GM23338 (cell line): ENCODE measurements at regions not wholly inside any gene's neighbourhood (a gene's known extent, or its start where the extent isn't known, plus 50 kb on each side); places are given as distances from the start of the nearest gene placed in this dataset.

Experiments
- ATAC-seq: fragments of 200-7000 bp; cut with Tn5 transposase; 3 replicates; pipeline ENCODE4 v1.9.1; 2020
- DNase-seq: peaks from one replicate; pipeline ENCODE4 v3.0.0-alpha.2; 2015; ENCODE audit warnings: low spot score
- H2AFZ ChIP-seq: fragments of 200-600 bp; sonication (generic); 2 replicates; pipeline ENCODE4 v1.8.0; 2016; ENCODE audit warnings: antibody characterized with exemption, mild to moderate bottlenecking, moderate library complexity
- H3F3A ChIP-seq: fragments of 200-600 bp; sonication (generic); replicated peaks from 2 replicates; pipeline ENCODE4 v1.8.0; 2017; ENCODE audit warnings: antibody characterized with exemption, mixed run types, low read depth
- H3K27ac ChIP-seq: fragments of 200-600 bp; sonication (generic); 2 replicates; pipeline ENCODE4 v1.6.1; 2016; ENCODE audit warnings: low read depth
- H3K27me3 ChIP-seq: fragments of 200-600 bp; sonication (generic); 2 replicates; pipeline ENCODE4 v1.8.0; 2016; ENCODE audit warnings: mild to moderate bottlenecking, mixed run types, moderate library complexity; ENCODE audit not compliant: insufficient read depth
- H3K36me3 ChIP-seq: fragments of 200-600 bp; sonication (generic); 2 replicates; pipeline ENCODE4 v1.8.0; 2016; ENCODE audit warnings: mild to moderate bottlenecking; ENCODE audit not compliant: insufficient read depth
- H3K4me1 ChIP-seq: fragments of 200-600 bp; sonication (generic); 2 replicates; pipeline ENCODE4 v1.8.0; 2016; ENCODE audit warnings: mild to moderate bottlenecking, moderate library complexity; ENCODE audit not compliant: insufficient read depth
- H3K4me2 ChIP-seq: fragments of 200-600 bp; sonication (generic); 2 replicates; pipeline ENCODE4 v1.7.1; 2017; ENCODE audit warnings: mixed run types
- H3K4me3 ChIP-seq: fragments of 200-600 bp; sonication (generic); 2 replicates; pipeline ENCODE4 v1.6.1; 2016; ENCODE audit warnings: mixed run types
- H3K79me2 ChIP-seq: fragments of 200-600 bp; sonication (generic); replicated peaks from 2 replicates; pipeline ENCODE4 v1.8.0; 2017; ENCODE audit warnings: mild to moderate bottlenecking; ENCODE audit not compliant: insufficient read depth
- H3K9me2 ChIP-seq: fragments of 200-600 bp; sonication (generic); 2 replicates; pipeline ENCODE4 v1.8.0; 2017; ENCODE audit not compliant: insufficient read depth
- H4K20me1 ChIP-seq: fragments of 200-600 bp; sonication (generic); replicated peaks from 2 replicates; pipeline ENCODE4 v1.8.0; 2017; ENCODE audit warnings: mild to moderate bottlenecking; ENCODE audit not compliant: insufficient read depth
- H3K27ac Mint-ChIP-seq: 2 replicates; pipeline ENCODE4 v1.8.0; 2020; ENCODE audit warnings: inconsistent platforms, mild to moderate bottlenecking, moderate library complexity, mixed read lengths
- H3K27me3 Mint-ChIP-seq: 3 replicates; pipeline ENCODE4 v1.8.0; 2022; ENCODE audit warnings: low read depth, mild to moderate bottlenecking, moderate library complexity, mixed read lengths, inconsistent platforms; ENCODE audit not compliant: insufficient read depth, poor library complexity
- H3K36me3 Mint-ChIP-seq: 3 replicates; pipeline ENCODE4 v1.8.0; 2021; ENCODE audit warnings: low read depth, mild to moderate bottlenecking, inconsistent platforms, moderate library complexity, mixed read lengths
- H3K4me1 Mint-ChIP-seq: 3 replicates; pipeline ENCODE4 v1.8.0; 2020; ENCODE audit warnings: mild to moderate bottlenecking, inconsistent platforms, mixed read lengths
- H3K4me3 Mint-ChIP-seq: 3 replicates; pipeline ENCODE4 v1.8.0; 2021; ENCODE audit warnings: moderate library complexity, mild to moderate bottlenecking, inconsistent platforms, mixed read lengths
- H3K9me3 Mint-ChIP-seq: 3 replicates; pipeline ENCODE4 v1.8.0; 2020; ENCODE audit warnings: moderate library complexity, mild to moderate bottlenecking, inconsistent platforms, mixed read lengths
- CREB1 ChIP-seq: fragments of 250-450 bp; sonication (Bioruptor Pico); IDR thresholded peaks from 2 replicates; pipeline ENCODE4 v1.5.0; 2020; ENCODE audit warnings: low read depth, mild to moderate bottlenecking, moderate library complexity
- CTCF ChIP-seq, 2 experiments: fragments of 200-600 bp in 1 of 2; sonication (generic) in 1 of 2; conservative IDR thresholded peaks; 2 replicates each; pipeline versions ENCODE4 v1.5.1 to v1.6.1; 2016 to 2017; ENCODE audit warnings: antibody characterized with exemption in 2 of 2, low read depth in 2 of 2, mild to moderate bottlenecking in 2 of 2, moderate library complexity in 1 of 2
- ETS1 ChIP-seq: IDR thresholded peaks from 2 replicates; pipeline ENCODE4 v1.6.1; 2016; ENCODE audit warnings: antibody characterized with exemption
- EZH2 ChIP-seq: fragments of 200-600 bp; sonication (generic); IDR thresholded peaks from one replicate; pipeline ENCODE4 v1.8.0; 2017; ENCODE audit warnings: antibody characterized with exemption, mild to moderate bottlenecking, low read depth; ENCODE audit not compliant: unreplicated experiment
- EZH2phosphoT487 ChIP-seq: fragments of 200-600 bp; sonication (generic); IDR thresholded peaks from one replicate; pipeline ENCODE4 v1.8.1; 2018; ENCODE audit warnings: antibody characterized with exemption; ENCODE audit not compliant: unreplicated experiment
- JUNB ChIP-seq: IDR thresholded peaks from one replicate; pipeline ENCODE4 v1.6.1; 2016; ENCODE audit warnings: antibody characterized with exemption; ENCODE audit not compliant: unreplicated experiment
- NANOG ChIP-seq: IDR thresholded peaks from 2 replicates; pipeline ENCODE4 v1.6.1; 2016; ENCODE audit warnings: antibody characterized with exemption, borderline replicate concordance
- POLR2AphosphoS5 ChIP-seq: IDR thresholded peaks from 2 replicates; pipeline ENCODE4 v1.6.1; 2016; ENCODE audit warnings: antibody characterized with exemption, low read depth
- REST ChIP-seq: IDR thresholded peaks from one replicate; pipeline ENCODE4 v1.6.1; 2018; ENCODE audit warnings: antibody characterized with exemption; ENCODE audit not compliant: unreplicated experiment
- STAT1 ChIP-seq: IDR thresholded peaks from one replicate; pipeline ENCODE4 v1.6.1; 2016; ENCODE audit warnings: antibody characterized with exemption; ENCODE audit not compliant: unreplicated experiment
- ZNF114 ChIP-seq: fragments of 250-450 bp; sonication (Bioruptor Pico); IDR thresholded peaks from 2 replicates; pipeline ENCODE4 v1.5.0; 2020; ENCODE audit warnings: mild to moderate bottlenecking, moderate library complexity
- ZNF331 ChIP-seq: fragments of 250-450 bp; sonication (Bioruptor Pico); IDR thresholded peaks from 2 replicates; pipeline ENCODE4 v1.5.0; 2020; ENCODE audit warnings: low read depth, mild to moderate bottlenecking, moderate library complexity
- ZNF462 ChIP-seq: fragments of 250-450 bp; sonication (Bioruptor Pico); IDR thresholded peaks from 2 replicates; pipeline ENCODE4 v1.5.0; 2020; ENCODE audit warnings: mild to moderate bottlenecking, moderate library complexity

GRCh38 chr4:54541426-54542118 lies 116.2 kb upstream of the KIT start:
- H3K27ac ChIP-seq = no peak overlapping the region
- no peaks in the 10 kb centered on the region for H3K27me3 ChIP-seq
- no peaks in the 10 kb centered on the region for H3K9me2 ChIP-seq
- Mint-ChIP-seq H3K4me3 (no peak overlapping the region), H3K4me1 (peaks cover 26% of the 10 kb centered on the region), H3K27ac (no peak overlapping the region), H3K36me3 (no peaks in the 10 kb centered on the region), H3K27me3 (peaks cover 2% of the 10 kb centered on the region), H3K9me3 (no peaks in the 10 kb centered on the region)
- DNase-seq (no peak), ATAC-seq (peak; percentile 24; the same call in 2 of the 3 replicates)
- no peaks in the 10 kb centered on the region for H4K20me1 ChIP-seq
- H3K4me2 ChIP-seq = no peak overlapping the region
- H3K36me3 ChIP-seq = no peaks in the 10 kb centered on the region
- no peak overlapping the region for H3K4me3 ChIP-seq
- H3K79me2 ChIP-seq = no peaks in the 10 kb centered on the region
- H3K4me1 ChIP-seq = 0 out of 2 replicates have a peak, but pooled peaks cover 6% of the 10 kb centered on the region
- TF ChIP-seq JUNB = no peak
- TF ChIP-seq ETS1 = no peak
- TF ChIP-seq STAT1 = no peak
- no peak for TF ChIP-seq ZNF462 (CRISPR knock-in tag)
- no peak for TF ChIP-seq POLR2AphosphoS5
- no peak for TF ChIP-seq REST
- TF ChIP-seq ZNF331 (CRISPR knock-in tag) = no peak
- TF ChIP-seq CTCF (conservative IDR thresholded peaks at IDR 0.05; ENCODE audit: low read depth in 2 of 2) = no peak
- TF ChIP-seq ZNF114 = no peak
- no peak for TF ChIP-seq NANOG
- no peak for TF ChIP-seq CREB1 (CRISPR knock-in tag)
- no peak for TF ChIP-seq EZH2
- TF ChIP-seq EZH2phosphoT487 = no peak
- H3F3A ChIP-seq = no peaks in the 10 kb centered on the region
- no peak overlapping the region; the same call in 1 of the 2 replicates for H2AFZ ChIP-seq
